HepG2 (cell line): ENCODE measurements at regions not wholly inside any gene's neighbourhood (a gene's known extent, or its start where the extent isn't known, plus 50 kb on each side); places are given as distances from the start of the nearest gene placed in this dataset.

Experiments
- ATRX ChIP-seq: sonication (generic); formaldehyde crosslinking; IDR thresholded peaks from 2 replicates; pipeline ENCODE4 v1.4.0; 2020; ENCODE audit warnings: missing genetic modification reagents, borderline replicate concordance
- DNMT1 ChIP-seq: sonication (generic); formaldehyde crosslinking; IDR thresholded peaks from 2 replicates; pipeline ENCODE4 v1.5.1; 2020; ENCODE audit warnings: mild to moderate bottlenecking, missing genetic modification reagents
- ETV5 ChIP-seq: IDR thresholded peaks from 2 replicates; pipeline ENCODE4 v1.6.1; 2018; ENCODE audit warnings: missing biosample characterization, missing genetic modification reagents, inconsistent platforms, borderline replicate concordance
- GMEB1 ChIP-seq: sonication (generic); formaldehyde crosslinking; IDR thresholded peaks from 2 replicates; pipeline ENCODE4 v1.5.1; 2020; ENCODE audit warnings: missing genetic modification reagents, mild to moderate bottlenecking, borderline replicate concordance
- PATZ1 ChIP-seq: sonication (generic); formaldehyde crosslinking; IDR thresholded peaks from 2 replicates; pipeline ENCODE4 v1.4.0; 2020; ENCODE audit warnings: missing genetic modification reagents
- PITX1 ChIP-seq: sonication (generic); formaldehyde crosslinking; IDR thresholded peaks from 2 replicates; pipeline ENCODE4 v1.5.1; 2020; ENCODE audit warnings: mild to moderate bottlenecking, missing genetic modification reagents
- POLR2AphosphoS5 ChIP-seq: IDR thresholded peaks from 2 replicates; pipeline ENCODE4 v1.6.1; 2012; ENCODE audit warnings: low read depth, low read length
- SIX4 ChIP-seq: sonication (generic); formaldehyde crosslinking; IDR thresholded peaks from 2 replicates; pipeline ENCODE4 v1.4.0; 2020; ENCODE audit warnings: missing genetic modification reagents
- TFAP4 ChIP-seq: sonication (generic); IDR thresholded peaks from 2 replicates; pipeline ENCODE4 v1.6.1; 2016; ENCODE audit warnings: low read depth, borderline replicate concordance
- TRAFD1 ChIP-seq: sonication (generic); formaldehyde crosslinking; IDR thresholded peaks from 2 replicates; pipeline ENCODE4 v1.5.1; 2020; ENCODE audit warnings: missing genetic modification reagents, mild to moderate bottlenecking, borderline replicate concordance
- YY1 ChIP-seq: IDR thresholded peaks from 2 replicates; pipeline ENCODE4 v1.6.1; 2011; ENCODE audit warnings: low read length, low read depth, moderate library complexity, mild to moderate bottlenecking; ENCODE audit not compliant: insufficient read depth, insufficient replicate concordance
- ZBTB20 ChIP-seq: sonication (generic); formaldehyde crosslinking; IDR thresholded peaks from 2 replicates; pipeline ENCODE4 v1.8.1; 2023; ENCODE audit warnings: missing genetic modification reagents, low read depth, mild to moderate bottlenecking, borderline replicate concordance
- ZBTB21 ChIP-seq: sonication (generic); formaldehyde crosslinking; IDR thresholded peaks from 2 replicates; pipeline ENCODE4 v1.4.0; 2020; ENCODE audit warnings: missing genetic modification reagents
- ZNF333 ChIP-seq: sonication (generic); formaldehyde crosslinking; IDR thresholded peaks from 2 replicates; pipeline ENCODE4 v1.4.0; 2020; ENCODE audit warnings: mild to moderate bottlenecking, missing genetic modification reagents, borderline replicate concordance
- ZNF557 ChIP-seq: sonication (generic); formaldehyde crosslinking; IDR thresholded peaks from 2 replicates; pipeline ENCODE4 v1.4.0; 2020; ENCODE audit warnings: missing genetic modification reagents

- TF ChIP-seq TRAFD1 (CRISPR knock-in tag) (no peak), ZBTB20 (CRISPR knock-in tag) (no peak), GMEB1 (CRISPR knock-in tag) (no peak), POLR2AphosphoS5 (no peak), PITX1 (no peak), TFAP4 (no peak), YY1 (no peak), DNMT1 (no peak), ZNF333 (CRISPR knock-in tag) (no peak), ETV5 (CRISPR knock-in tag) (no peak), ZBTB21 (CRISPR knock-in tag) (no peak), ATRX (no peak), SIX4 (CRISPR knock-in tag) (no peak), ZNF557 (CRISPR knock-in tag) (no peak), PATZ1 (CRISPR knock-in tag) (no peak)
Measured at GRCh38 chr2:17079262-17079661, 413.6 kb upstream of the CYRIA start (continued).
